ENCODE measurements at regions not wholly inside any gene's neighbourhood (a gene's known extent, or its start where the extent isn't known, plus 50 kb on each side); places are given as distances from the start of the nearest gene placed in this dataset.

DNA sequence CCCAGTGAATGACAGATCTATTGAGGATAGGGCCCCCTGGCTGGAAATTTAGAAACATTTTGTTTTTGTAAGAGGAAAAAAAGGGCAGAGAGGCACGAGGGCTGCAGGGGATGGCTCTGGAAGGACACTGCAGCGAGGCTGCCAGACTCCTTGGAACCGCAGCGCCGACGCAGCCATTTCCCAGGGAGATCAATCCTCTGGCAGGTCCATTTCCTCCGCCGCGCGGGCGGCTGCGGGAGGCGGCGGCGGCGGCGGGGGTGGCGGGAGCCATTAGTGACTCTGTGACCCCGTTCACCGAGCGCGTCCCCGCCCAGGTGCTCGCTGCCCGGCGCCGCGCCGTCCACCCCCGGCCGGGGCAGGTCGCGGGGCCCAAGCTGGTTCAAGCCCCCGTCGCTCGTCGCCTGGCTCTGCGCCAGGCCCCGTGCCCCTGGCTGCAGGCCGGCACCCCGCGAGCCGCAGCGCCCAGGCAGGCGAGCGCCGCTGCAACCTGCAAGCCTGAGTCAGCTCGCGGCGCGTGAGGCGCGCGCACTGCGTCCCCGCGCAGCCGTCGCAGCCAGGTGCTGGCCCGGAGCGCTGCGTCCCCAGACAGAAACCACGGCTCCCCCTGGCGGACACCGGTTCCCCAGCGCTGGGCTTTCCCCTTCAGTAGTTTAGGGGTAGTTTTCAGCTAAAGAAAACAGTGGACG, 192.6 kb downstream of the KATNAL1 start:
- Mint-ChIP-seq H3K9me3 (no peaks in the 10 kb centered on the region), H3K36me3 (no peaks in the 10 kb centered on the region), H3K4me3 (peak overlapping the region; percentile 74), H3K27ac (no peak overlapping the region), H3K4me1 (ENCODE audit: low read depth) (peaks cover 32% of the 10 kb centered on the region), H3K27me3 (peaks cover 1% of the 10 kb centered on the region)
- POLR2A ChIA-PET = interaction anchor here (0.6 to 2.9 kb wide), 6 partner anchors 18 to 352 kb away, joined by 3 to 9 read pairs (median 4); partner anchors contain the start of gene UBL3
- intact Hi-C loops (cut with micrococcal nuclease) = loop anchor here (1.0 to 5.0 kb wide), 2 partner anchors 162 to 519 kb away; partner anchors contain the start of gene SLC7A1
- CTCF ChIA-PET = interaction anchor here (0.6 to 7.3 kb wide), 65 partner anchors 8 to 930 kb away, joined by 3 to 331 read pairs (median 5); partner anchors contain the start of genes KATNAL1, UBL3 and USPL1
- DNase-seq = peak; percentile 95

DNA sequence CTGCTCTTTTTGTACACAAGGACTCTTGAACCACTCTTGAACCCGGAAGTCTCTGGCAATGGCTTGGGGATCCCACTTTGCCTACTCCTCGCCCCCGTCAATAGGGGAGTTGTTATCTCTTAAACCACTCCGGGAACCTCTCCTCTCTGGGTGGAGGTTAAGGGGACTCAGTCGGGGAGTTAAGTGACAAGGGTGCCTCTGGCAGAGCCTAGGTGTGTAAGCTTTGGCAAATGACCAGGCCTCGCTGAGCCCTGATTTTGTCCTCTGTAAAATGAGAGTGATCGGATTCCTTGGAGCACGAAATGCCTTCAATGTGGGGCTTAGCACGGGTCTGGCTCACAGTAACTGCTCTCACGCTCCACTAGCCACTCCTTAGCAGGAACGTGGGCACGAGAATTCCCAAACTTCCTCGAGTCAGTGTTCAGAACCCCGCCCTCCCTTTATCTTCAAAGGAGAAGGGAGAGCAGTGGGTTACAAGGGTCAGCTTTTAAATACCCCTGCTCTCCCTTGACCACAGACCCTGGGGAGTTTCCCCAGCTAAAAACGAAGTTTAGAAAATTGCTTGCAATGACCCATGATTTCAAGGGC, 193.3 kb downstream of the KATNAL1 start:
- H3K36me3 Mint-ChIP-seq = no peaks in the 10 kb centered on the region
- H3K27ac Mint-ChIP-seq = no peak overlapping the region
- H3K4me3 Mint-ChIP-seq = peak overlapping the region; percentile 74
- no peak for DNase-seq
- POLR2A ChIA-PET = interaction anchor here (0.6 to 2.9 kb wide), 4 partner anchors 32 to 331 kb away, joined by 3 to 9 read pairs (median 4); no protein-coding TSS in a partner anchor
- H3K4me1 Mint-ChIP-seq (ENCODE audit: low read depth) = peaks cover 26% of the 10 kb centered on the region
- CTCF ChIA-PET = interaction anchor here (0.6 to 7.3 kb wide), 35 partner anchors 9 to 607 kb away, joined by 3 to 331 read pairs (median 7); partner anchors contain the start of genes UBL3 and USPL1
- no peaks in the 10 kb centered on the region for H3K9me3 Mint-ChIP-seq
- H3K27me3 Mint-ChIP-seq = peaks cover 1% of the 10 kb centered on the region
- intact Hi-C loops (cut with micrococcal nuclease) = loop anchor here (1.0 to 5.0 kb wide), 6 partner anchors 162 to 606 kb away; partner anchors contain the start of gene UBL3

DNA sequence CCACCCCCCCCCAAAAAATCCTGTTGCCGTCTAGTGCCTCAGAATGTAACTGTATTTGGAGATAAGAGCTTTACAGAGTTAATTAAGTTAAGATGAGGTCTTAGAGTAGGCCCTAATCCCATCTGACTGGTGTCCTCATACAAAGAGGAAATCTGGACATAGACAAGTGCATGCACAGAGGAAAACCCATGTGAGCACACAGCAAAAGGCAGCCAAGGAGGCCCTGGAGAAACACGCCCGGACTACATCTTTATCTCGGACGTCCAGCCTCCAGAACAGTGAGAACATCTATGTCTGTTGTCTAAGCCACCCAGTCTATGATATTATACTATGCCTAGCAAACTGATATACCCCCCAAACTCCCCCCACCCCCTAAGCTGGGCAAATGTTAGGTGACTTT, 193.8 kb downstream of the KATNAL1 start:
- H3K9me3 Mint-ChIP-seq = no peaks in the 10 kb centered on the region
- ChIA-PET POLR2A (interaction anchor here (0.8 to 2.3 kb wide), 3 partner anchors 178 to 331 kb away, joined by 4 to 5 read pairs (median 4); no protein-coding TSS in a partner anchor), CTCF (interaction anchor here (0.6 to 7.3 kb wide), 29 partner anchors 9 to 606 kb away, joined by 3 to 331 read pairs (median 6); partner anchors contain the start of gene UBL3)
- intact Hi-C loops (cut with micrococcal nuclease) = loop anchor here (1.0 to 5.0 kb wide), 6 partner anchors 161 to 605 kb away; partner anchors contain the start of gene UBL3
- H3K4me3 Mint-ChIP-seq = no peak overlapping the region
- no peak for DNase-seq
- peaks cover 25% of the 10 kb centered on the region for H3K4me1 Mint-ChIP-seq (ENCODE audit: low read depth)
- peaks cover 1% of the 10 kb centered on the region for H3K27me3 Mint-ChIP-seq
- no peak overlapping the region for H3K27ac Mint-ChIP-seq
- no peaks in the 10 kb centered on the region for H3K36me3 Mint-ChIP-seq

DNA sequence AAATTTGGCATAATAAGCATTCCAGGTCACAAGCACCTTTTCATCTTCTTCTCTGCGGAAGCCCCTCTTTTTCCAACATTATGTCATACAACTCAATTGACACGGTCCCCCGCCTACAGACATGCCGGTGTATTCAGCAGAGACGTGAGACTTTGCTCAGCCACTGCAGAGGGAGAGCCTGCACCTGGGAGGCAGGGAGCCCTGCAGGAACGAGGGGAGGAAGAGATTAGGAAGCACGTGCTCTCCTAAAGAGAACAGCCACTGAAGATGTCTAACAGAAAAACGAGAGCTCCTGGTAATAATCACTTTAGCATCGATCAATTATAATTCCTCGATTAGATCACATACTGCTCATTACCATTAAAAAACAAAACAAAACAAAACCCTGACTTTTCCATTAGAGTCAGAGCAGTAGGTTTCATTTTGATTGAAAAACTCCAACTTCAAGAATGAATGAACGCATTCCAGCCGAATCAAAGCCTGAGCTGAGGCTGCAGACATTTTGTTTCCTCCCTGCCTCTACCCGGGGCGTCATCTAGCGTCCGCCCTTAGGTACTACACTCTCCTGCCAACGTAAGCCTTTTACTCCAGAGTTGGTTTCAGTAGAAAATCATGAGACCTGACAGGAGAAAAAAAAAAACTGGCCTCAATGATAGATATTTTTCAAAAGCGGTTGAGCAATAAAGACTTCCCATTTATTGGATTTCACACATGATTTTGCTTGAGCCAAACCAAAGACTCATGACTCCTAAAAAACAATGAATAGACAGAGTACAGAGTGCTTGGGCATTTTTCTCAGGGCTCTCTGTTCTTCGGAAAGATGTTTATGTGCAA, 194.5 kb downstream of the KATNAL1 start:
- intact Hi-C loops (cut with micrococcal nuclease) = loop anchor here (1.0 to 5.0 kb wide), 6 partner anchors 161 to 605 kb away; partner anchors contain the start of gene UBL3
- ChIA-PET POLR2A (interaction anchor here (0.8 to 2.3 kb wide), 3 partner anchors 177 to 330 kb away, joined by 4 to 5 read pairs (median 4); no protein-coding TSS in a partner anchor), CTCF (interaction anchor here (0.6 to 7.3 kb wide), 50 partner anchors 9 to 605 kb away, joined by 3 to 331 read pairs (median 4); partner anchors contain the start of genes SLC7A1 and UBL3)
- DNase-seq = peak; percentile 89
- Mint-ChIP-seq H3K9me3 (no peaks in the 10 kb centered on the region), H3K27me3 (peaks cover 1% of the 10 kb centered on the region), H3K27ac (no peak overlapping the region), H3K36me3 (no peaks in the 10 kb centered on the region), H3K4me3 (peak overlapping the region; percentile 67), H3K4me1 (ENCODE audit: low read depth) (peaks cover 21% of the 10 kb centered on the region)

DNA sequence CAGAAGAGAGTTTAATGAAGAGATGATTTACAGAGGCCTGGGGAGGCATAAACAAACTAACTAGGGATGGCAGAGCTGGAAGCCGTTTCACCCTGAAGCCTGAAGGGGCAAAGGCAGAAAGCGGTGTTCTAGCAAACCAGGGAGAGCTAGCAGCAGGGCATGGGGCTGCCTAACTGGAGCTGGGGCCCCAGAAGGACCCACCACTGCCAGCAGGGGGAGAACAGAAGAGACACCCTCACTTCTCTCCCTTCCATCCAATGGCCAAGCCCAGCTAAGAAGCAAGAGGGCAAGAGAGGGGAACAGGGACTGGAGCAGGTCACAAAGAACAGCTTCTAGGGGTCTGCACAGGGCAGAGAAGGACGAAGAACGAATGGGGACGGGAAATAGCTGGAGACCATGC, 195.5 kb downstream of the KATNAL1 start:
- H3K27ac Mint-ChIP-seq = no peak overlapping the region
- no peak overlapping the region for H3K4me3 Mint-ChIP-seq
- H3K4me1 Mint-ChIP-seq (ENCODE audit: low read depth) = peaks cover 21% of the 10 kb centered on the region
- intact Hi-C loops (cut with micrococcal nuclease) = loop anchor here (5.0 kb wide), 1 partner anchor 160 kb away; no protein-coding TSS in a partner anchor
- ChIA-PET CTCF (interaction anchor here (0.8 to 7.3 kb wide), 28 partner anchors 8 to 604 kb away, joined by 3 to 331 read pairs (median 4); partner anchors contain the start of genes SLC7A1 and UBL3), POLR2A (interaction anchor here (2.3 kb wide), 1 partner anchor 329 kb away, joined by 5 read pairs; no protein-coding TSS in a partner anchor)
- H3K9me3 Mint-ChIP-seq = no peaks in the 10 kb centered on the region
- DNase-seq = peak; percentile 24
- H3K27me3 Mint-ChIP-seq = peaks cover 1% of the 10 kb centered on the region
- H3K36me3 Mint-ChIP-seq = no peaks in the 10 kb centered on the region

DNA sequence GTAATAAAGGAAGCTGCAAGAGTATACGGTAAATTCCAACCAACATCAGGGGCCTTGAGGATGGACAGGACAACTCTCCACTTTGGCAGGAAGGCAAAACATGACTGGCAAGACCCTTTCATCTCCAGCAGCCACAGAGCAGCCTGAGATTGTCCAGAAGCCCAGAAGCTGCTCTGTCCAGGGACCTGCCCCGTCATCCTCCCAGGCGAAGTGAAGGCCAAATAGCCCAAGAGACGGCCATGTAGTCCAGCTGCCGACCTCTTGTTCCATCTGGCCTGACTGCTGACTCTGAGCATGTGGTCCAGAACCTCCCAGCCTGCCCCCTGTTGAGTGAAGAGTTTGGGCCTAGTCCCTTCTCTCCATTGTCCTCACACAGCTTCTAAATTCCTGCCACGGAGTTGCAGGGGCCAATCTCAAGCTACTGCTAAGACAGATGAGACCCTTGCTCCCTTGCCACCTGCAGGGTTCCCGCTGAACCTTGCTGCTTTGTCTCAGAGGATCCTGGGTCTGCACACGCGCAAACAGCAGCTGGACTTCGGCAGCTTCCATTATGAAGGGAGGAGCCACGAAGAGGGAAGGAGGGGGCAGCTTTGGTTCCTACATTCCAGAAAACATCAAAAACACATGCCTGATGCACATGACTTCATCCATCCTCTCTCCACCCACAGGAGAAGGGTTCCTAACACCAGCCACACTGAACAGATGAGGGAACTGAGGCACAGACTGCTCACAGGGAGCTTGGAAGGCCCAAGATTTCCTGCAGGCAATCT, 196.9 kb downstream of the KATNAL1 start:
- H3K9me3 Mint-ChIP-seq = no peaks in the 10 kb centered on the region
- H3K27me3 Mint-ChIP-seq = peaks cover 1% of the 10 kb centered on the region
- H3K4me3 Mint-ChIP-seq = no peak overlapping the region
- H3K27ac Mint-ChIP-seq = no peak overlapping the region
- no peaks in the 10 kb centered on the region for H3K36me3 Mint-ChIP-seq
- no peak for DNase-seq
- POLR2A ChIA-PET = no interaction called here
- CTCF ChIA-PET = interaction anchor here (5.6 to 7.3 kb wide), 3 partner anchors 175 to 339 kb away, joined by 72 to 331 read pairs (median 151); partner anchors contain the start of gene UBL3
- peaks cover 19% of the 10 kb centered on the region for H3K4me1 Mint-ChIP-seq (ENCODE audit: low read depth)
- intact Hi-C loops (cut with micrococcal nuclease) = loop anchor here (5.0 kb wide), 1 partner anchor 158 kb away; no protein-coding TSS in a partner anchor

DNA sequence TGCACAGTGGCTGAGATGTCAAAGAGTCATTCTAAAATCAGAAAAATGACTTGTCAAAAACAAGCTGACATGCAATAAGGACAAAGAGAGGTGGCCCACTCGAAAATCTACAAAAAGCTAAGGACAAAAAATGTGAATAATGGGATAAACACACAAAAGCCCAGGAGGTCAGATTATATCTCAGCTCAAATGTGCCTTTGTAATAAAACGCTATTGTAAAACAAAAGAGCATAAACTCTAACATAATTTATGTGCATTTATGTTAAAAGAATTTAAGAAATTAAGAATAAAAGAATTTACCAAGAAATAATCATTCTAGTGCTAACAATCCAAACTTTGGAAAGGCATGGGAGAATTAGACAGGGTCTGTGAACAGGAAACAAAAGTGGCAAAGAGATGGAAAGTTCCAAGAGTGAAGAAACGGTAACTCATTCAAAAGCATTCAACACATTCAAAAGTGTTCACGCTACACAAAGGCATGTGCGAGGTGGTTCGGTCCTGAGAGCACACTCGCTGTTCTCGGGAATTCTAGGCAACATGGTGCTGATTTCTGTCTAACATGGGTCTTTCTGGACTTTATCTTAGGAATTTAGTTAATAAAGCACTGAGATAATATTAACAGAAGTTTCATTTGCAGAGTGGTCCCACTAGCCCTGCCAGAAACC, 197.7 kb downstream of the KATNAL1 start:
- POLR2A ChIA-PET = no interaction called here
- DNase-seq = no peak
- peaks cover 1% of the 10 kb centered on the region for H3K27me3 Mint-ChIP-seq

DNA sequence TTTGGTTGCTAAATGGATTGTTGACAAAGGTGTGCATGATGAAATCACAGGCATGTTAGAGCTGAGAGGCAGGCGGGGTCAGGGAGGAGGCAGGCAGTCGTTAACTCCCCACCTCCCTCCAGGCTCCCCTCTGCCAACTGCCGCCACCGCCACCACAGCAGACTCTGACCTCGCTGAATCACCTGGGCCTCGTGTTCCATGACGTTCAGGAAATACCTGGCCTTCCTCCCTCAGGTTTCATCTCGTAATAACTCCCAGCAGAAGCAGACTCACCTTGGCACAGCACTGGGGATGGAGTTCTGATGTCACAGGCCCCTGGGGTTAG, 198.5 kb downstream of the KATNAL1 start:
- no peak for DNase-seq
- Mint-ChIP-seq H3K9me3 (no peaks in the 10 kb centered on the region), H3K4me3 (no peak overlapping the region), H3K4me1 (ENCODE audit: low read depth) (peaks cover 11% of the 10 kb centered on the region), H3K27ac (no peak overlapping the region), H3K27me3 (peaks cover 1% of the 10 kb centered on the region), H3K36me3 (no peaks in the 10 kb centered on the region)
- CTCF ChIA-PET = interaction anchor here (0.9 to 1.4 kb wide), 2 partner anchors 337 to 338 kb away, joined by 3 to 4 read pairs; no protein-coding TSS in a partner anchor
- POLR2A ChIA-PET = no interaction called here
- intact Hi-C loops (cut with micrococcal nuclease) = no loop called here

More for the DNA sequence above, 197.7 kb downstream of the KATNAL1 start:
- no peaks in the 10 kb centered on the region for H3K9me3 Mint-ChIP-seq
- H3K4me3 Mint-ChIP-seq = no peak overlapping the region
- no peak overlapping the region for H3K27ac Mint-ChIP-seq
- intact Hi-C loops (cut with micrococcal nuclease) = loop anchor here (5.0 kb wide), 1 partner anchor 157 kb away; no protein-coding TSS in a partner anchor
- CTCF ChIA-PET = interaction anchor here (0.9 to 6.8 kb wide), 2 partner anchors 338 kb away, joined by 3 to 331 read pairs; no protein-coding TSS in a partner anchor
- peaks cover 16% of the 10 kb centered on the region for H3K4me1 Mint-ChIP-seq (ENCODE audit: low read depth)
- no peaks in the 10 kb centered on the region for H3K36me3 Mint-ChIP-seq

DNA sequence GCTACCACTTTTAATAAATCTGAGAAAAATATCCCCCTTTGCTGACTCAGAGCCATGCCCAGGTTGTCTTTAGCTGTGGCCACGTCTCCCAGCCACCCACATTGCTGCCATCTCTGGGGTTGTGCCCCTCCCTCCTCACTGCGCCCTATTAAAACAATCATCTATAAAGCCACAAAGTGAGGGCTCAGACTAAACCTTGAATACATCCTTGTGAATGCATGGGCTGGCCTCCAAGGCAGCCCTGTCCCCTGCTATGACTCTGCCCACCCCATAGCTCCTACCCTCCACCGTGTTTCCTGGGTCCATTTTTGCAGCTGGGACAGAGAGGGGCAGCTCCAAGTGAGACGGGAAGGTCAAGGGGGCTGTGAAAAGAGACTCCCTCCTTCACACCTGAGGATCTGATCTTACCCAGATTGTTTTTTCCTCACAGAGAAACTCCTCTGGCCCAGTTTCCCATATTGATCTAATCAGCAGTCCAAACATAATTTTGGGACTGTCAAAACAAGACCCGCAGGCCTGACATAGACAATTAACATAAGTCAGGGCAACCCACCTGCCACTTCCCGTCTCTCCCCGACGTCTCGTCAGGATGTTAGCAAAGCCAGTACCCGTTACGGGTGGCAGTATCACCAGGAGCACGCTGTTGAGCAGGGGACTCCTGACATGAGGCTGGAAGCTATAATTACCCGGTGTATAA, 199.0 kb downstream of the KATNAL1 start:
- DNase-seq = no peak
- Mint-ChIP-seq H3K4me3 (no peak overlapping the region), H3K36me3 (no peaks in the 10 kb centered on the region), H3K27me3 (peaks cover 1% of the 10 kb centered on the region), H3K4me1 (ENCODE audit: low read depth) (peaks cover 10% of the 10 kb centered on the region), H3K27ac (no peak overlapping the region), H3K9me3 (no peaks in the 10 kb centered on the region)
- intact Hi-C loops (cut with micrococcal nuclease) = no loop called here
- CTCF ChIA-PET = interaction anchor here (0.9 to 1.4 kb wide), 2 partner anchors 223 to 337 kb away, joined by 3 to 4 read pairs; no protein-coding TSS in a partner anchor
- POLR2A ChIA-PET = no interaction called here
